Endothelial cell of umbilical vein (primary cell): ENCODE measurements at regions not wholly inside any gene's neighbourhood (a gene's known extent, or its start where the extent isn't known, plus 50 kb on each side); places are given as distances from the start of the nearest gene placed in this dataset.

Experiments
- BruUV-seq: library from RNA; stranded (reverse); fragments of 400-500 nt; replicated peaks from 2 replicates; lab custom pipeline; 2021; lab: Mats Ljungman, UMichigan
- CTCF ChIA-PET: fragments of 300-600, 350-600 bp; sonication (Branson Sonifier 250); formaldehyde crosslinking; loops from one replicate; lab custom pipeline; 2021; ENCODE audit warnings: antibody characterized with exemption, inconsistent platforms; lab: Charles Lee
- POLR2A ChIA-PET: fragments of 300-600, 350-600 bp; sonication (Branson Sonifier 250); formaldehyde crosslinking; loops from one replicate; lab custom pipeline; 2021; ENCODE audit warnings: antibody characterized with exemption, inconsistent platforms; lab: Charles Lee
- DNase-seq: peaks from one replicate; pipeline ENCODE4 v3.0.0-alpha.2; 2011; ENCODE audit warnings: low read depth, low spot score
- FAIRE-seq: peaks from 2 replicates; lab custom pipeline; 2011; peaks lifted over from hg19 to GRCh38; lab: Jason Lieb, UNC
- H2AFZ ChIP-seq: 2 replicates; pipeline ENCODE4 v1.6.0; 2012; ENCODE audit warnings: low read depth, low read length, control low read depth, inconsistent platforms
- H3K27ac ChIP-seq: 2 replicates; pipeline ENCODE4 v1.5.1; 2011; ENCODE audit warnings: low read depth, mild to moderate bottlenecking, control low read depth, low read length, moderate library complexity; ENCODE audit not compliant: insufficient read depth
- H3K27me3 ChIP-seq, 2 experiments: 2 replicates each; pipeline versions ENCODE4 v1.6.0 to v1.6.1; 2011; ENCODE audit warnings: low read length in 2 of 2, mixed read lengths in 1 of 2; ENCODE audit not compliant: control insufficient read depth in 2 of 2, insufficient read depth in 2 of 2
- H3K36me3 ChIP-seq, 2 experiments: 2 replicates in 1 of 2; 3 replicates in 1 of 2; pipeline ENCODE4 v1.5.1; 2011; ENCODE audit warnings: low read length in 2 of 2, mild to moderate bottlenecking in 1 of 2, moderate library complexity in 1 of 2; ENCODE audit not compliant: control insufficient read depth in 2 of 2, insufficient read depth in 2 of 2; ENCODE audit errors: extremely low read depth in 1 of 2
- H3K4me1 ChIP-seq: 3 replicates; pipeline ENCODE4 v1.5.1; 2011; ENCODE audit warnings: mild to moderate bottlenecking, low read length; ENCODE audit not compliant: control insufficient read depth, insufficient read depth; ENCODE audit errors: extremely low read depth
- H3K4me2 ChIP-seq: 2 replicates; pipeline ENCODE4 v1.6.1; 2011; ENCODE audit warnings: low read length, control low read depth, mixed read lengths; ENCODE audit not compliant: insufficient read depth
- H3K4me3 ChIP-seq, 3 experiments: fragments of 200-600 bp in 1 of 3; sonication (generic), shearing (Covaris generic) in 1 of 3; replicated peaks in 1 of 3; 2 replicates each; pipeline ENCODE4 v1.5.1; 2011 to 2016; ENCODE audit warnings: control low read depth in 3 of 3, low read length in 3 of 3, mild to moderate bottlenecking in 2 of 3, inconsistent platforms in 1 of 3, low read depth in 1 of 3, moderate library complexity in 1 of 3; ENCODE audit not compliant: insufficient read depth in 1 of 3
- H3K79me2 ChIP-seq: 2 replicates; pipeline ENCODE4 v1.6.0; 2012; ENCODE audit warnings: low read length, inconsistent platforms; ENCODE audit not compliant: control insufficient read depth, insufficient read depth
- H3K9ac ChIP-seq: replicated peaks from 2 replicates; pipeline ENCODE3; 2011; ENCODE audit warnings: low read length, control low read depth; ENCODE audit not compliant: insufficient read depth; ENCODE audit errors: extremely low read depth
- H3K9me1 ChIP-seq: replicated peaks from 3 replicates; pipeline ENCODE4 v1.6.0; 2011; ENCODE audit warnings: mild to moderate bottlenecking, low read length; ENCODE audit not compliant: control insufficient read depth, insufficient read depth; ENCODE audit errors: extremely low read depth
- H3K9me3 ChIP-seq: replicated peaks from 2 replicates; pipeline ENCODE4 v1.5.1; 2012; ENCODE audit warnings: low read length, inconsistent platforms; ENCODE audit not compliant: control insufficient read depth, insufficient read depth
- H4K20me1 ChIP-seq: replicated peaks from 2 replicates; pipeline ENCODE3; 2011; ENCODE audit warnings: mild to moderate bottlenecking, low read length; ENCODE audit not compliant: control insufficient read depth, insufficient read depth; ENCODE audit errors: extremely low read depth
- CTCF ChIP-seq, 2 donors: IDR thresholded peaks; 1 replicate in 1 of 2; 2 replicates in 1 of 2; pipeline ENCODE4 v1.5.1; 2011; ENCODE audit warnings: low read length in 2 of 2, mild to moderate bottlenecking in 2 of 2, moderate library complexity in 2 of 2, control low read depth in 1 of 2, inconsistent platforms in 1 of 2, low read depth in 1 of 2; ENCODE audit not compliant: insufficient read depth in 1 of 2; ENCODE audit errors: extremely low read depth in 1 of 2
- EZH2 ChIP-seq: IDR thresholded peaks from 2 replicates; pipeline ENCODE4 v1.6.1; 2012; ENCODE audit warnings: borderline replicate concordance, low read depth, mild to moderate bottlenecking, moderate library complexity, low read length, inconsistent platforms; ENCODE audit not compliant: severe bottlenecking
- FOS ChIP-seq: IDR thresholded peaks from 2 replicates; pipeline ENCODE4 v1.6.1; 2011; ENCODE audit warnings: mild to moderate bottlenecking, low read length, moderate library complexity, borderline replicate concordance; ENCODE audit not compliant: insufficient read depth
- GATA2 ChIP-seq: IDR thresholded peaks from 2 replicates; pipeline ENCODE4 v1.7.0; 2011; ENCODE audit warnings: low read depth, mild to moderate bottlenecking, moderate library complexity, mixed read lengths, low read length; ENCODE audit not compliant: insufficient read length, insufficient read depth
- JUN ChIP-seq: IDR thresholded peaks from 2 replicates; pipeline ENCODE4 v1.6.1; 2011; ENCODE audit warnings: borderline replicate concordance, low read depth; ENCODE audit not compliant: insufficient read length, insufficient read depth
- MYC ChIP-seq: IDR thresholded peaks from one replicate; pipeline ENCODE4 v1.6.1; 2011; ENCODE audit warnings: mild to moderate bottlenecking, low read depth, low read length
- POLR2A ChIP-seq: IDR thresholded peaks from 2 replicates; pipeline ENCODE4 v1.6.1; 2012; ENCODE audit warnings: low read depth, mild to moderate bottlenecking, control low read depth, low read length
- POLR2AphosphoS5 ChIP-seq: IDR thresholded peaks from 2 replicates; pipeline ENCODE4 v1.6.1; 2012; ENCODE audit warnings: low read depth, mild to moderate bottlenecking, control low read depth, low read length, moderate library complexity; ENCODE audit not compliant: insufficient read depth
- dilution Hi-C: fragments of 300-500 bp; cut with MboI; formaldehyde crosslinking; loops from one replicate; pipeline ENCODE4 v1.15.0; 2019; ENCODE audit warnings: low sequenced_read_pairs; ENCODE audit not compliant: extremely low pct_ligation_motif_present
- intact Hi-C: fragments of 100-400 bp; cut with micrococcal nuclease; formaldehyde crosslinking; loops from one replicate; pipeline ENCODE4 v1.10.0; 2022
- TF ChIP-seq, protein P1 (sequence below): IDR thresholded peaks from 2 replicates; pipeline ENCODE4 v1.6.1; 2011; ENCODE audit not compliant: insufficient read depth, insufficient read length

DNA sequence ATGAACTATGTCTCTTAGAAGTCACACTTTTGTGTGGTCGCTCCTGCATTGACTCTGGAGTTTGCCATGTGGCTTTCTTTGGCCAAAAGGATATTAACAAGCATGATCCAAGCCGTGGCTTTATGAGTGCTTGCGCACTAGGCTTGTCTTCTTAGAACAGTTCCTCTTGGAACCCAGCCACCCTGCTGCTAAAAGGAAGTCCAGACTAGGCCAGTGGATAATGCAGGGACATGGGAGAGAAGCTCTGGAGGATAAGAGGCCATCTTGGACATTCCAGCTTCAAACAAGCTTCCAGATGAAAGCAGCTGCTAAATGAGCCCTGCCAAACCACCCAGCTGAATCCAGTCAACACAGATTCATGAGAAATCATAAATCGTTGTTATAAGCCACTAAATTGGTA lies 346.4 kb downstream of the CDC5L start:
- H3K9ac ChIP-seq = no peak overlapping the region
- dilution Hi-C loops (no loop called here), intact Hi-C loops (no loop called here)
- ChIA-PET CTCF (no interaction called here), POLR2A (no interaction called here)
- no peaks in the 10 kb centered on the region for H3K79me2 ChIP-seq
- no peak overlapping the region for H3K4me3 ChIP-seq
- H3K27ac ChIP-seq = no peak overlapping the region
- no peaks in the 10 kb centered on the region for H3K9me3 ChIP-seq
- no peak for TF ChIP-seq POLR2AphosphoS5
- no peak for TF ChIP-seq CTCF (IDR thresholded peaks at IDR 0.05; ENCODE audit: extremely low read depth in 1 of 2, insufficient read depth in 1 of 2, low read depth in 1 of 2, low read length in 2 of 2)
- TF ChIP-seq FOS = no peak
- TF ChIP-seq EZH2 = no peak
- no peak for TF ChIP-seq POLR2A
- TF ChIP-seq MYC = no peak
- TF ChIP-seq JUN = no peak
- TF ChIP-seq, protein P1, sequence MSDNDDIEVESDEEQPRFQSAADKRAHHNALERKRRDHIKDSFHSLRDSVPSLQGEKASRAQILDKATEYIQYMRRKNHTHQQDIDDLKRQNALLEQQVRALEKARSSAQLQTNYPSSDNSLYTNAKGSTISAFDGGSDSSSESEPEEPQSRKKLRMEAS = no peak
- no peak for TF ChIP-seq GATA2
- no TSS peak for BruUV-seq
- no peaks in the 10 kb centered on the region for H3K9me1 ChIP-seq
- H2AFZ ChIP-seq = no peak overlapping the region
- no peaks in the 10 kb centered on the region for H4K20me1 ChIP-seq
- DNase-seq (no peak), FAIRE-seq (no peak)
- no peaks in the 10 kb centered on the region for H3K36me3 ChIP-seq
- H3K4me1 ChIP-seq = no peaks in the 10 kb centered on the region
- H3K27me3 ChIP-seq = no peaks in the 10 kb centered on the region
- no peak overlapping the region for H3K4me2 ChIP-seq
